Breast epithelium (tissue), 3 donors: ENCODE measurements at regions not wholly inside any gene's neighbourhood (a gene's known extent, or its start where the extent isn't known, plus 50 kb on each side); places are given as distances from the start of the nearest gene placed in this dataset.

Experiments
- CTCF ChIP-seq, 3 donors: fragments of 450-650 bp; IDR thresholded peaks; one replicate each; pipeline ENCODE4 v1.5.1; 2016 to 2017; ENCODE audit warnings: antibody characterized with exemption in 3 of 3, mild to moderate bottlenecking in 3 of 3, moderate library complexity in 3 of 3
- POLR2A ChIP-seq: fragments of 450-650 bp; IDR thresholded peaks from one replicate; pipeline ENCODE4 v1.6.1; 2016; ENCODE audit warnings: antibody characterized with exemption, mild to moderate bottlenecking, moderate library complexity
- POLR2AphosphoS5 ChIP-seq, 3 donors: sonication (generic); formaldehyde crosslinking; IDR thresholded peaks; one replicate each; pipeline ENCODE4 v1.6.1; 2017; ENCODE audit warnings: antibody characterized with exemption in 3 of 3

- TF ChIP-seq POLR2A = no peak
- no peak for TF ChIP-seq CTCF (IDR thresholded peaks at IDR 0.05)
- no peak for TF ChIP-seq POLR2AphosphoS5 (IDR thresholded peaks at IDR 0.05)
Measured at GRCh38 chr18:56302156-56302555, 336.2 kb downstream of the TXNL1 start.
